ENCODE measurements at regions not wholly inside any gene's neighbourhood (a gene's known extent, or its start where the extent isn't known, plus 50 kb on each side); places are given as distances from the start of the nearest gene placed in this dataset.
"Not testable (repeated sequence)": the region's sequence is repeated elsewhere in the genome, so short reads cannot be mapped to it uniquely, and the experiment has no call there.

DNA sequence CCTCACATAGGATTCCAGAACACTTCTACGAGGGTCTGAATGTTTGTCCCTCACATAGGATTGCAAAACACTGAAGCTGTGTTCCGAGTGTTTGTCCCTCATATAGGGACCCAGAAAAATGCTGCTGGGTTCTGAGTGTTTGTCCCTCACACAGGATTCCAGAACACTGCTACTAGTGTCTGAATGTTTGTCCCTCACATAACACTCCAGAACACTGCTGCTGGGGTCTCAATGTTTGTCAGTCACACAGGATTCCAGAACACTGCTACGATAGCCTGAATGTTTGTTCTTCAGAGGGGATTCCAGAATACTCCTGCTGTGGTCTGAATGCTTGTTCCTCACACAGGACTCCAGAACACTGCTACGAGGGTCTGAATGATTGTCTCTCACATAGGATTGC lies 218.7 kb downstream of the FOXD4L6 start:
- no peak for DNase-seq
- intact Hi-C loops (cut with DNase I; ENCODE audit: low total_unique reads): no loop called here
- H3K4me1 ChIP-seq: no peaks in the 10 kb centered on the region
- no peak overlapping the region for H3K27ac ChIP-seq
- no peak overlapping the region for H3K4me3 ChIP-seq
- no peaks in the 10 kb centered on the region for H3K27me3 ChIP-seq
- peaks cover 3 to 93% of the 10 kb centered on the region in 2 donors for H3K9me3 ChIP-seq
- H3K36me3 ChIP-seq: no peaks in the 10 kb centered on the region
- no peak for TF ChIP-seq POLR2A (IDR thresholded peaks at IDR 0.05)
- TF ChIP-seq, protein P1, sequence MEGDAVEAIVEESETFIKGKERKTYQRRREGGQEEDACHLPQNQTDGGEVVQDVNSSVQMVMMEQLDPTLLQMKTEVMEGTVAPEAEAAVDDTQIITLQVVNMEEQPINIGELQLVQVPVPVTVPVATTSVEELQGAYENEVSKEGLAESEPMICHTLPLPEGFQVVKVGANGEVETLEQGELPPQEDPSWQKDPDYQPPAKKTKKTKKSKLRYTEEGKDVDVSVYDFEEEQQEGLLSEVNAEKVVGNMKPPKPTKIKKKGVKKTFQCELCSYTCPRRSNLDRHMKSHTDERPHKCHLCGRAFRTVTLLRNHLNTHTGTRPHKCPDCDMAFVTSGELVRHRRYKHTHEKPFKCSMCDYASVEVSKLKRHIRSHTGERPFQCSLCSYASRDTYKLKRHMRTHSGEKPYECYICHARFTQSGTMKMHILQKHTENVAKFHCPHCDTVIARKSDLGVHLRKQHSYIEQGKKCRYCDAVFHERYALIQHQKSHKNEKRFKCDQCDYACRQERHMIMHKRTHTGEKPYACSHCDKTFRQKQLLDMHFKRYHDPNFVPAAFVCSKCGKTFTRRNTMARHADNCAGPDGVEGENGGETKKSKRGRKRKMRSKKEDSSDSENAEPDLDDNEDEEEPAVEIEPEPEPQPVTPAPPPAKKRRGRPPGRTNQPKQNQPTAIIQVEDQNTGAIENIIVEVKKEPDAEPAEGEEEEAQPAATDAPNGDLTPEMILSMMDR (IDR thresholded peaks at IDR 0.05): no peak

DNA sequence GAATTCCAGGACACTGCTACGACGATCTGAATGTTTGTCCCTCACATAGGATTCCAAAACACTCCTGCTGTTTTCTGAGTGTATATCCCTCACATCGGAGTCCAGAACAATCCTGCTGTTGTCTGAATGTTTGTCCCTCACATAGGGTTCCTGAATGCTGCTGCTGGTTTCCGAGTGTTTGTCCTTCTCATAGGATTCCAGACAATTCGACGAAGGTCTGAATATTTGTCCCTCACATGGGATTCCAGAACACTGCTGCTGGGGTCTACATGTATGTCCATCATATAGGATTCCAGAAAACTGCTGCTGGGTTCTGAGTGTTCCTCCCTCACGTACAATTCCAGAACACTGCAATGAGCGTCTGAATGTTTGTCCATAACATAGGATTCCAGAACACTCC lies 219.4 kb downstream of the FOXD4L6 start:
- intact Hi-C loops (cut with DNase I; ENCODE audit: low total_unique reads); H3K4me3 ChIP-seq; DNase-seq; H3K27me3 ChIP-seq; H3K36me3 ChIP-seq; H3K4me1 ChIP-seq; H3K27ac ChIP-seq: not testable (repeated sequence)
- peaks cover 3 to 92% of the 10 kb centered on the region in 2 donors for H3K9me3 ChIP-seq

DNA sequence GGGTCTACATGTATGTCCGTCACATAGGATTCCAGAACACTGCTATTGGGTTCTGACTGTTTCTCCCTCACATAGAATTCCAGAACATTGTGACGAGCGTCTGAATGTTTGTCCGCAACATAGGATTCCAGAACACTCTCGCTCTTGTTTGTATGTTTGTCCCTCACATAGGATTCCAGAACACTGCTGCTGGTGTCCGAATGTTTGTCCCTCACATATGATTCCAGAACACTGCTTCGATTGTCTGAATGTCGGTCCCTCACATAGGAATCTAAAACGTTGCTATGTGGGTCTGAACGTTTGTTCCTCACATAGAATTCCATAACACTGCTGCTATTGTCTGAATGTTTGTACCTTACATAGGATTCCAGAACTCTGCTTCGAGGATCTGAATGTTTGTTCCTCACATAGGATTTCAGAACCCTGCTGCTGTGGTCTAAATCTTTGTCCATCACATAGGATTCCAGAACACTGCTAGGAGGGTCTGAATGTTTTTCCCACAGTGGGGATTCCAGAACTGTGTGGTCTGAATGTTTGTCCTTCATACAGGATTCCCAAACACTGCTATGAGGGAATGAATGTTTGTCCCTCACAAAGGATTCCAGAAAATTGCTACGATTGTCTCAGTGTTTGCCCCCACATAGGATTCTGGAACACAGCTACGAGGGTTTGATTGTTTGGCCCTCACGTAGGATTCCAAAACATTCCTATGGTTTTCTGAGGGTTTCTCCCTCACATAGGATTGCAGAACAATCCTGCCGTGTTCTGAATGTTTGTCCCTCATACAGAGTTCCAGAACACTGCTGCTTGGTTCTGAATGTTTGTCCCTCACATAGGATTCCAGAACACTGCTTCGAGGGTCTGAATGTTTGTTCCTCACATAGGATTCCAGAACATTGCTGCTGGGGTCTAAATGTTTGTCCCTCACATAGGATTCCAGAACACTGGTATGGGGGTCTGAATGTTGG lies 220.5 kb downstream of the FOXD4L6 start:
- intact Hi-C loops (cut with DNase I; ENCODE audit: low total_unique reads): no loop called here
- TF ChIP-seq, protein P1 (IDR thresholded peaks at IDR 0.05): no peak
- no peak for TF ChIP-seq POLR2A (IDR thresholded peaks at IDR 0.05)
- H3K9me3 ChIP-seq: peaks cover 3 to 92% of the 10 kb centered on the region in 2 donors
- H3K27me3 ChIP-seq: no peaks in the 10 kb centered on the region
- no peaks in the 10 kb centered on the region for H3K4me1 ChIP-seq
- H3K36me3 ChIP-seq: no peaks in the 10 kb centered on the region
- no peak overlapping the region for H3K27ac ChIP-seq
- DNase-seq: no peak
- H3K4me3 ChIP-seq: no peak overlapping the region

DNA sequence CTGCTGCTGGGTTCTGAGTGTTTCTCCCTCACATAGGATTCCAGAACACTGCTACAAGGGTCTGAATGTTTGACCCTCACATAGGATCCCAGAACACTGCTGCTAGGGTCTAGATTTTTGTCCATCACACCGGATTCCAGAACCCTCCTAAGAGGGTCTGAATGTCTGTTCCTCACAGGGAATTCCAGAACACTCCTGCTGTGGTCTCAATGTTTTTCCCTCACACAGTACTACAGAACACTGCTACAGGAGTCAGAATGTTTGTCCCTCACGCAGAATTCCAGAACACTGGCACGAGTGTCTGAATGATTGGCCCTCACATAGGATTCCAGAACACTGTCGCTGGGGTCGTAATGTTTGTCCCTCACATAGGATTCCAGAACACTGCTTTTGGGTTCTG lies 221.6 kb downstream of the FOXD4L6 start:
- H3K4me1 ChIP-seq; H3K27me3 ChIP-seq; DNase-seq; H3K4me3 ChIP-seq; intact Hi-C loops (cut with DNase I; ENCODE audit: low total_unique reads); H3K27ac ChIP-seq; H3K36me3 ChIP-seq: not testable (repeated sequence)
- H3K9me3 ChIP-seq: peaks cover 3 to 87% of the 10 kb centered on the region in 2 donors

DNA sequence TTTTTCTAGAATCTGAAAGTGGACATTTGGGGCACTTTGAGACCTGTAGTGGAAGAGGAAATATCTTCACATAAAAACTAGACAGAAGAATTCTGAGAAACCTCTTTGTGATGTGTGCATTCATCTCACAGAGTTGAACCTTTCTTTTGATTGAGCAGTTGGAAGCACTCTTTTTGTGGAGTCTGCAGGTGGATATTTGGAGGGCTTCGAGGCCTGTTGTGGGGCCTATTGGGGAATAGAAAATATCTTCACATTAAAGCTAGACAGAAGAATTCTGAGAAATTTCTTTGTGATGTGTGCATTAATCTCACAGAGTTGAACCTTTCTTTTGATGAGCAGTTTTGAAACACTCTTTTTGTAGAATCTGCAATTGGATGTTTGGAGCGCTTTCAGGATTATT lies 236.2 kb downstream of the FOXD4L6 start:
- H3K4me1 ChIP-seq; H3K27ac ChIP-seq; DNase-seq; intact Hi-C loops (cut with DNase I; ENCODE audit: low total_unique reads); H3K4me3 ChIP-seq; H3K36me3 ChIP-seq; H3K27me3 ChIP-seq: not testable (repeated sequence)
- H3K9me3 ChIP-seq: peaks cover 0 to 90% of the 10 kb centered on the region in 2 donors

DNA sequence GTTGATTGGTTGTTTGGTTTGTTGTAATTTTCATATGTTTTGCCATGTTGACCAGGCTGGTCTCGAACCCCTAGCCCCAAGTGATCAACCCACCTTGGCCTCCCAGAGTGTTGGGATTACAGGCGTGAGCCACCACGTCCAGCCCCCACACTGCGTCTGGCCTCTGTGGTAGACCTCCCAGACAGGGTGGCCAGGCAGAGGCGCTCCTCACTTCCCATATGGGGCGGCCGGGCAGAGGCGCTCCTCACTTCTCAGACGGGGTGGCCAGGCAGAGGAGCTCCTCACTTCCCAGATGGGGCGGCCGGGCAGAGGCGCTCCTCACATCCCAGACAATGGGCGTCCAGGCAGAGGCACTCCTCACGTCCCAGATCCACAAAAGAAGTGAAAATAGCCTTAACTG lies 242.6 kb downstream of the FOXD4L6 start:
- DNase-seq; H3K4me3 ChIP-seq; H3K4me1 ChIP-seq; intact Hi-C loops (cut with DNase I; ENCODE audit: low total_unique reads); H3K36me3 ChIP-seq; H3K27me3 ChIP-seq; H3K27ac ChIP-seq: not testable (repeated sequence)
- H3K9me3 ChIP-seq: peaks cover 0 to 84% of the 10 kb centered on the region in 2 donors

DNA sequence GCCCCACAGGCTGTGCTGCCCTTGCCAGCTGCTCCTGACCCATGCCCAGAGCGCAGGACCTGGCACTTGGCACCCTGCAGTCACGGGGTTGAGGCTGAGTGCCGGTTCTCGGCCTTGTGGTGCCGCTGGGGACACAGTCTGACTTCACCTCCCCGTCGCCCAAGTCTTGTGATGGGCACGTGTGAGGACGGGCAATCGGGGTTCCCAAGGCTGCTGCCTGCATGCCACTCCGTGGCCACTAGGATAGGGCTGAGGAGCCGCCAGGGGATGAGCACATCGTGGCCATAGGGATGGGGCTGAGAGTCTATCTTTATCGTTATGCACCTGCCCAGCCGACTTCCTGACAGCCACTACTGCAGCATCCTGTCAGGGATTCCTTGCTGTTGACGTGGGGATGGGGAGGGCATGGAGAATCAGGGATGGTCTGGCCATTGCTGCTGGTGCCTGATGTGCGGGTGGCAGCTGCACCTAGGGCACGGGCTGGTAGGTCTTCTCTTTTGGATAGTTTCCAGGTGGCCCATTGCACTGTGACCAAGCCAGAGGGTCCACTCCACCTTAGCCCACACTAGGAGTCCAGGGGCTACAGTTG lies 243.5 kb downstream of the FOXD4L6 start:
- H3K4me1 ChIP-seq; H3K36me3 ChIP-seq; intact Hi-C loops (cut with DNase I; ENCODE audit: low total_unique reads); H3K4me3 ChIP-seq; DNase-seq; H3K27me3 ChIP-seq; H3K27ac ChIP-seq: not testable (repeated sequence)
- peaks cover 0 to 83% of the 10 kb centered on the region in 2 donors for H3K9me3 ChIP-seq
